ENCODE measurements at regions not wholly inside any gene's neighbourhood (a gene's known extent, or its start where the extent isn't known, plus 50 kb on each side); places are given as distances from the start of the nearest gene placed in this dataset.

GRCh38 chr10:108005627-108006026 lies 841.1 kb upstream of the SORCS1 start:
- Mint-ChIP-seq H3K4me3 (ENCODE audit: unreplicated experiment) (no peak overlapping the region), H3K36me3 (ENCODE audit: insufficient read depth, unreplicated experiment) (no peaks in the 10 kb centered on the region), H3K27ac (ENCODE audit: unreplicated experiment) (no peak overlapping the region), H3K4me1 (ENCODE audit: low read depth, unreplicated experiment) (no peaks in the 10 kb centered on the region), H3K9me3 (ENCODE audit: unreplicated experiment) (peaks cover 7% of the 10 kb centered on the region), H3K27me3 (ENCODE audit: insufficient read depth, unreplicated experiment) (no peaks in the 10 kb centered on the region)
- Histone ChIP-seq H3K36me3 (ENCODE audit: control insufficient read depth, insufficient read depth, low read length) (no peaks in the 10 kb centered on the region), H3K4me3 (ENCODE audit: low read depth, low read length) (no peak overlapping the region), H3K4me1 (no peaks in the 10 kb centered on the region), H3K9me3 (no peaks in the 10 kb centered on the region), H3K27me3 (replicated peaks; ENCODE audit: control insufficient read depth, insufficient read depth, low read length) (no peaks in the 10 kb centered on the region)
- POLR2A ChIA-PET = no interaction called here
- TF ChIP-seq, protein P1, sequence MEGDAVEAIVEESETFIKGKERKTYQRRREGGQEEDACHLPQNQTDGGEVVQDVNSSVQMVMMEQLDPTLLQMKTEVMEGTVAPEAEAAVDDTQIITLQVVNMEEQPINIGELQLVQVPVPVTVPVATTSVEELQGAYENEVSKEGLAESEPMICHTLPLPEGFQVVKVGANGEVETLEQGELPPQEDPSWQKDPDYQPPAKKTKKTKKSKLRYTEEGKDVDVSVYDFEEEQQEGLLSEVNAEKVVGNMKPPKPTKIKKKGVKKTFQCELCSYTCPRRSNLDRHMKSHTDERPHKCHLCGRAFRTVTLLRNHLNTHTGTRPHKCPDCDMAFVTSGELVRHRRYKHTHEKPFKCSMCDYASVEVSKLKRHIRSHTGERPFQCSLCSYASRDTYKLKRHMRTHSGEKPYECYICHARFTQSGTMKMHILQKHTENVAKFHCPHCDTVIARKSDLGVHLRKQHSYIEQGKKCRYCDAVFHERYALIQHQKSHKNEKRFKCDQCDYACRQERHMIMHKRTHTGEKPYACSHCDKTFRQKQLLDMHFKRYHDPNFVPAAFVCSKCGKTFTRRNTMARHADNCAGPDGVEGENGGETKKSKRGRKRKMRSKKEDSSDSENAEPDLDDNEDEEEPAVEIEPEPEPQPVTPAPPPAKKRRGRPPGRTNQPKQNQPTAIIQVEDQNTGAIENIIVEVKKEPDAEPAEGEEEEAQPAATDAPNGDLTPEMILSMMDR (IDR thresholded peaks at IDR 0.05; ENCODE audit: insufficient read depth in 1 of 2, low read depth in 1 of 2, low read length in 1 of 2, severe bottlenecking in 1 of 2, unreplicated experiment in 1 of 2) = no peak
- CTCF ChIA-PET = no interaction called here
- intact Hi-C loops (cut with micrococcal nuclease; ENCODE audit: unreplicated experiment) = no loop called here
- no peak for DNase-seq
- BruUV-seq (replicated peaks) = no TSS peak

DNA sequence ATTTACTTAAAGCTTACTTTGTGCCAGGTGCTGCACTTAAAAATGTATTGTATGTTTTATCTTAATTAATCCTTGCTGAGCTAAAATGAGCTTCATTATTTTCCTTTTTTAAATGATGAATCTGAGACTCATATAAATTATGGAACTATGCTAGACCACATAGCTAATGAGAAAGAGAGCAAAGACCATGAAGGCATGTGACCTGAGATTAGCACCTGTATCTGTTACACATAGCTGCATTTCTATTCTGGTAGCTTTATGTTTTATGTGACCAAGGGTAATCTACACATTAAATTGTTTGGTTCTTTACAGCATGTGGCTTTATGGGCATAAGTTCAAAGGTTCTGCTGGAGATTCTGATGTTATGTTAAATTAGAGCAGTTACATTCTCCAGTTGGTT lies 839.1 kb upstream of the SORCS1 start:
- no peaks in the 10 kb centered on the region for H3K9me3 ChIP-seq
- no peaks in the 10 kb centered on the region for H3K4me1 ChIP-seq
- ChIA-PET CTCF (no interaction called here), POLR2A (no interaction called here)
- DNase-seq = no peak
- Mint-ChIP-seq H3K4me3 (ENCODE audit: unreplicated experiment) (no peak overlapping the region), H3K36me3 (ENCODE audit: insufficient read depth, unreplicated experiment) (no peaks in the 10 kb centered on the region), H3K27me3 (ENCODE audit: insufficient read depth, unreplicated experiment) (peaks cover 3% of the 10 kb centered on the region), H3K9me3 (ENCODE audit: unreplicated experiment) (peaks cover 5% of the 10 kb centered on the region), H3K4me1 (ENCODE audit: low read depth, unreplicated experiment) (no peaks in the 10 kb centered on the region), H3K27ac (ENCODE audit: unreplicated experiment) (no peak overlapping the region)
- H3K36me3 ChIP-seq (ENCODE audit: control insufficient read depth, insufficient read depth, low read length) = no peaks in the 10 kb centered on the region
- TF ChIP-seq, protein P1 (IDR thresholded peaks at IDR 0.05; ENCODE audit: insufficient read depth in 1 of 2, low read depth in 1 of 2, low read length in 1 of 2, severe bottlenecking in 1 of 2, unreplicated experiment in 1 of 2) = no peak
- no TSS peak for BruUV-seq (replicated peaks)
- H3K4me3 ChIP-seq (ENCODE audit: low read depth, low read length) = no peak overlapping the region
- intact Hi-C loops (cut with micrococcal nuclease; ENCODE audit: unreplicated experiment) = no loop called here
- H3K27me3 ChIP-seq (replicated peaks; ENCODE audit: control insufficient read depth, insufficient read depth, low read length) = no peaks in the 10 kb centered on the region

DNA sequence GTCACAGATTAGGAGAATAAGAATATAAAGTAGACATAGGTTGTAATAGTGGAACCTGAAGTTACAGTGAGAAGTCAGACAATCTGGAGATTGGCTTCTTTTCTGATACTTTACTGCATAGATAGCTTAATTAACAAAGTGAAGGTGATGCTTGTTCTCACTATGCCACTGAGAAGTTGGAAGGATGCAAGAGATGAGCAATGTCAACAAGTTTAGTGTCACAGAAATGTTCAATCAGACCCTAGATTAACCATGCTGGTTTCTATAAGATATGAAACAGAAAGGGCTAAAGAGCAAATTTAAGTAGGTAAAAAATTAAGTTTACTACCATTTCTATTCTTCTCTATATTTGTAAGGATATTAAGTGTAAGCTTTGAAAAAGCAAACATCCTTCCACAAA lies 838.6 kb upstream of the SORCS1 start:
- no TSS peak for BruUV-seq (replicated peaks)
- Histone ChIP-seq H3K27me3 (replicated peaks; ENCODE audit: control insufficient read depth, insufficient read depth, low read length) (no peaks in the 10 kb centered on the region), H3K36me3 (ENCODE audit: control insufficient read depth, insufficient read depth, low read length) (no peaks in the 10 kb centered on the region), H3K4me1 (no peaks in the 10 kb centered on the region), H3K4me3 (ENCODE audit: low read depth, low read length) (no peak overlapping the region), H3K9me3 (no peaks in the 10 kb centered on the region)
- peaks cover under 1% of the 10 kb centered on the region for H3K9me3 Mint-ChIP-seq (ENCODE audit: unreplicated experiment)
- H3K4me1 Mint-ChIP-seq (ENCODE audit: low read depth, unreplicated experiment) = no peaks in the 10 kb centered on the region
- intact Hi-C loops (cut with micrococcal nuclease; ENCODE audit: unreplicated experiment) = no loop called here
- H3K27me3 Mint-ChIP-seq (ENCODE audit: insufficient read depth, unreplicated experiment) = peaks cover 3% of the 10 kb centered on the region
- DNase-seq = no peak
- TF ChIP-seq, protein P1 (IDR thresholded peaks at IDR 0.05; ENCODE audit: insufficient read depth in 1 of 2, low read depth in 1 of 2, low read length in 1 of 2, severe bottlenecking in 1 of 2, unreplicated experiment in 1 of 2) = no peak
- POLR2A ChIA-PET = no interaction called here
- H3K4me3 Mint-ChIP-seq (ENCODE audit: unreplicated experiment) = no peak overlapping the region
- no peaks in the 10 kb centered on the region for H3K36me3 Mint-ChIP-seq (ENCODE audit: insufficient read depth, unreplicated experiment)
- CTCF ChIA-PET = no interaction called here
- no peak overlapping the region for H3K27ac Mint-ChIP-seq (ENCODE audit: unreplicated experiment)
